Ectodermal cell (in vitro differentiated cells): ENCODE measurements at regions not wholly inside any gene's neighbourhood (a gene's known extent, or its start where the extent isn't known, plus 50 kb on each side); places are given as distances from the start of the nearest gene placed in this dataset.

Experiments
- H3K27ac ChIP-seq: 2 replicates; pipeline ENCODE4 v1.7.0; 2013; ENCODE audit warnings: mild to moderate bottlenecking, low read depth, low read length; ENCODE audit not compliant: insufficient read depth, poor library complexity, severe bottlenecking
- H3K27me3 ChIP-seq: 2 replicates; pipeline ENCODE4 v1.7.0; 2013; ENCODE audit warnings: mild to moderate bottlenecking, low read length; ENCODE audit not compliant: insufficient read depth, control insufficient read depth, poor library complexity, severe bottlenecking
- H3K36me3 ChIP-seq: one replicate; pipeline ENCODE4 v1.7.0; 2013; ENCODE audit warnings: low read length; ENCODE audit not compliant: control insufficient read depth, insufficient read depth
- H3K4me1 ChIP-seq: one replicate; pipeline ENCODE4 v1.7.0; 2013; ENCODE audit warnings: low read length; ENCODE audit not compliant: control insufficient read depth, insufficient read depth
- H3K4me3 ChIP-seq: 2 replicates; pipeline ENCODE4 v1.7.0; 2013; ENCODE audit warnings: low read depth, low read length, control low read depth; ENCODE audit not compliant: insufficient read depth
- H3K9me3 ChIP-seq: 2 replicates; pipeline ENCODE4 v1.7.0; 2013; ENCODE audit warnings: mild to moderate bottlenecking, low read length, moderate library complexity; ENCODE audit not compliant: control insufficient read depth
- WGBS, 2 experiments: methylation state at CpG; one replicate each; pipeline ENCODE4 v1.1.7; 2013; ENCODE audit warnings: missing lambda C conversion rate in 2 of 2; 5-methylcytosine and 5-hydroxymethylcytosine counted together

GRCh38 chr9:81052846-81053245, 636.5 kb downstream of the TLE1 start:
- 94 to 96% methylated on average over 1 of the region's 1 CpG for WGBS, 2 experiments
- no peaks in the 10 kb centered on the region for H3K4me1 ChIP-seq
- no peak overlapping the region for H3K27ac ChIP-seq
- H3K4me3 ChIP-seq: no peak overlapping the region
- no peaks in the 10 kb centered on the region for H3K27me3 ChIP-seq
- H3K36me3 ChIP-seq: no peaks in the 10 kb centered on the region
- no peaks in the 10 kb centered on the region for H3K9me3 ChIP-seq

- H3K9me3 ChIP-seq: no peaks in the 10 kb centered on the region
- no peaks in the 10 kb centered on the region for H3K27me3 ChIP-seq
- H3K27ac ChIP-seq: no peak overlapping the region
- H3K4me3 ChIP-seq: no peak overlapping the region
- WGBS, 2 experiments: 100% methylated on average over 1 of the region's 1 CpG
- no peaks in the 10 kb centered on the region for H3K36me3 ChIP-seq
- no peaks in the 10 kb centered on the region for H3K4me1 ChIP-seq
Measured at GRCh38 chr9:81047280-81047679, 642.1 kb downstream of the TLE1 start.

- 91 to 93% methylated on average over 1 of the region's 1 CpG for WGBS, 2 experiments
- Histone ChIP-seq H3K9me3 (no peaks in the 10 kb centered on the region), H3K36me3 (no peaks in the 10 kb centered on the region), H3K4me3 (no peak overlapping the region), H3K4me1 (no peaks in the 10 kb centered on the region), H3K27ac (no peak overlapping the region), H3K27me3 (no peaks in the 10 kb centered on the region)
Measured at GRCh38 chr9:81045658-81046057, 643.7 kb downstream of the TLE1 start.

GRCh38 chr9:81037889-81038288, 651.5 kb downstream of the TLE1 start:
- no peak overlapping the region for H3K27ac ChIP-seq
- H3K36me3 ChIP-seq: no peaks in the 10 kb centered on the region
- no peaks in the 10 kb centered on the region for H3K27me3 ChIP-seq
- 80 to 87% methylated on average over 2 of the region's 2 CpGs for WGBS, 2 experiments
- H3K4me1 ChIP-seq: no peaks in the 10 kb centered on the region
- H3K9me3 ChIP-seq: no peaks in the 10 kb centered on the region
- no peak overlapping the region for H3K4me3 ChIP-seq

GRCh38 chr9:81035601-81036000, 653.7 kb downstream of the TLE1 start:
- 92 to 100% methylated on average over 1 of the region's 1 CpG for WGBS, 2 experiments
- no peaks in the 10 kb centered on the region for H3K36me3 ChIP-seq

GRCh38 chr9:81035171-81035570, 654.2 kb downstream of the TLE1 start:
- WGBS, 2 experiments: 92 to 95% methylated on average over 4 of the region's 4 CpGs

More at GRCh38 chr9:81035601-81036000, 653.7 kb downstream of the TLE1 start:
- no peaks in the 10 kb centered on the region for H3K4me1 ChIP-seq
- H3K9me3 ChIP-seq: no peaks in the 10 kb centered on the region
- no peak overlapping the region for H3K4me3 ChIP-seq
- no peaks in the 10 kb centered on the region for H3K27me3 ChIP-seq
- H3K27ac ChIP-seq: no peak overlapping the region

GRCh38 chr9:81032831-81033230, 656.5 kb downstream of the TLE1 start:
- H3K4me1 ChIP-seq: peaks cover 4% of the 10 kb centered on the region
- H3K36me3 ChIP-seq: no peaks in the 10 kb centered on the region
- H3K27me3 ChIP-seq: no peaks in the 10 kb centered on the region
- H3K9me3 ChIP-seq: no peaks in the 10 kb centered on the region
- WGBS, 2 experiments: 75% methylated on average over 1 of the region's 1 CpG; no CpG with 5 or more reads in 1 of the 2 experiments
- H3K4me3 ChIP-seq: no peak overlapping the region
- H3K27ac ChIP-seq: no peak overlapping the region

More at GRCh38 chr9:81035171-81035570, 654.2 kb downstream of the TLE1 start:
- Histone ChIP-seq H3K27me3 (no peaks in the 10 kb centered on the region), H3K36me3 (no peaks in the 10 kb centered on the region), H3K9me3 (no peaks in the 10 kb centered on the region), H3K27ac (no peak overlapping the region), H3K4me1 (no peaks in the 10 kb centered on the region), H3K4me3 (no peak overlapping the region)

- no peaks in the 10 kb centered on the region for H3K36me3 ChIP-seq
- WGBS, 2 experiments: 86 to 96% methylated on average over 2 of the region's 2 CpGs
- H3K4me3 ChIP-seq: no peak overlapping the region
- H3K27ac ChIP-seq: no peak overlapping the region
- no peaks in the 10 kb centered on the region for H3K9me3 ChIP-seq
- H3K4me1 ChIP-seq: peaks cover 4% of the 10 kb centered on the region
- no peaks in the 10 kb centered on the region for H3K27me3 ChIP-seq
Measured at GRCh38 chr9:81032030-81032572, 657.2 kb downstream of the TLE1 start.

GRCh38 chr9:81031422-81032029, 657.8 kb downstream of the TLE1 start:
- Histone ChIP-seq H3K27me3 (no peaks in the 10 kb centered on the region), H3K4me3 (no peak overlapping the region), H3K36me3 (no peaks in the 10 kb centered on the region), H3K9me3 (no peaks in the 10 kb centered on the region), H3K4me1 (peaks cover 4% of the 10 kb centered on the region), H3K27ac (no peak overlapping the region)
- 94 to 95% methylated on average over 7 of the region's 7 CpGs for WGBS, 2 experiments

GRCh38 chr9:81030027-81030426, 659.3 kb downstream of the TLE1 start:
- no peaks in the 10 kb centered on the region for H3K9me3 ChIP-seq
- H3K36me3 ChIP-seq: no peaks in the 10 kb centered on the region
- no peaks in the 10 kb centered on the region for H3K27me3 ChIP-seq
- no peak overlapping the region for H3K4me3 ChIP-seq
- no peak overlapping the region for H3K27ac ChIP-seq
- H3K4me1 ChIP-seq: peaks cover 4% of the 10 kb centered on the region
